HG02852 (cell line): ENCODE measurements at regions not wholly inside any gene's neighbourhood (a gene's known extent, or its start where the extent isn't known, plus 50 kb on each side); places are given as distances from the start of the nearest gene placed in this dataset.
"Not testable (repeated sequence)": the region's sequence is repeated elsewhere in the genome, so short reads cannot be mapped to it uniquely, and the experiment has no call there.

ENCODE experiments used
- ATAC-seq: cut with Tn5 transposase; IDR thresholded peaks from one replicate; pipeline ENCODE4 v1.9.1; 2021; ENCODE audit warnings: mild to moderate bottlenecking, moderate library complexity; ENCODE audit not compliant: unreplicated experiment

- no peak for ATAC-seq
Observed at GRCh38 chr2:138066139-138066806, 102.0 kb downstream of the HNMT start.

- no peak for ATAC-seq
Observed at GRCh38 chr2:138066841-138067240, 102.6 kb downstream of the HNMT start.

DNA sequence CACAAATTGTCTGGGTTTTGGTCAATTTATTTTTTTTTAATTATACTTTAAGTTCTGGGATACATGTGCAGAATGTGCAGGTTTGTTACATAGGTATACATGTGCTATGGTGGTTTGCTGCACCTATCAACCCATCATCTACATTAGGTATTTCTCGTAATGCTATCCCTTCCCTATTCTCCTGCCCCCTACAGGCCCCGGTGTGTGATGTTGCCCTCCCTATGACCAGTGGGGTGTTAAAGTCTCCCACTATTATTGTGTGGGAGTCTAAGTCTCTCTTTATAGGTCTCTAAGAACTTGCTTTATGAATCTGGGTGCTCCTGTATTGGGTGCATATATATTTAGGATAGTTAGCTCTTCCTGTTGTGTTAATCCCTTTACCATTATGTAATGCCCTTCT, 104.4 kb downstream of the HNMT start:
- not testable (repeated sequence) for ATAC-seq

DNA sequence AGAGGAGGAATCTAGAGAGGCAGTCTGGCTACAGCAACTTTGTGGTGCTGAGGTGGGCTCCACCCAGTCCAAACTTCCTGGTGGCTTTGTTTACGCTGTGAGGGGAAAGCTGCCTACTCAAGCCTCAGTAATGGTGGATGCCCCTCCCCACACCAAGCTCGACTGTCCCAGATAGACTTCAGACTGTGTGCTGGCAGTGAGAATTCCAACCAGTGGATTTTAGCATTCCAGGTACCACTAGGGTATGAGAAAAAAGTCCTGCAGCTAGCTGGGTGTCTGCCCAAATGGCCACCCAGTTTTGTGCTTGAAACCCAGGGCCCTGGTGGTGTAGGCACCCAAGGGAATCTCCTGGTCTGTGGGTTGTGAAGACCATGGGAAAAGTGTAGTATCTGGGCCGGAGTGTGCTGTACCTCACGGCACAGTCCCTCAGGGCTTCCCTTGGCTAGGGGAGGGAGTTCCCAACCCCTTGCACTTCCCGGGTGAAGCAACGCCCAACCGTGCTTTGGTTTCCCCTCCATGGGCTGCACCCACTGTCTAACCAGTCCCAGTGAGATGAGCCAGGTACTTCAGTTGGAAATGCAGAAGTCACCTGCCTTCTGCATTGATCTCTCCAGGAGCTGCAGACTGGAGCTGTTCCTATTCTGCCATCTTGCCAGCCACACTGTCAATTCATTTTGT, 106.9 kb downstream of the HNMT start:
- not testable (repeated sequence) for ATAC-seq

- ATAC-seq: no peak
Observed at GRCh38 chr2:138071720-138072719, 107.7 kb downstream of the HNMT start.

- no peak for ATAC-seq
Observed at GRCh38 chr2:138078153-138078552, 113.9 kb downstream of the HNMT start.

- no peak for ATAC-seq
Observed at GRCh38 chr2:138079976-138080375, 115.7 kb downstream of the HNMT start.

GRCh38 chr2:138081225-138082073, 117.2 kb downstream of the HNMT start:
- ATAC-seq: no peak

- ATAC-seq: no peak
Observed at GRCh38 chr2:138084206-138084605, 119.9 kb downstream of the HNMT start.

GRCh38 chr2:138085441-138085840, 121.2 kb downstream of the HNMT start:
- ATAC-seq: not testable (repeated sequence)

DNA sequence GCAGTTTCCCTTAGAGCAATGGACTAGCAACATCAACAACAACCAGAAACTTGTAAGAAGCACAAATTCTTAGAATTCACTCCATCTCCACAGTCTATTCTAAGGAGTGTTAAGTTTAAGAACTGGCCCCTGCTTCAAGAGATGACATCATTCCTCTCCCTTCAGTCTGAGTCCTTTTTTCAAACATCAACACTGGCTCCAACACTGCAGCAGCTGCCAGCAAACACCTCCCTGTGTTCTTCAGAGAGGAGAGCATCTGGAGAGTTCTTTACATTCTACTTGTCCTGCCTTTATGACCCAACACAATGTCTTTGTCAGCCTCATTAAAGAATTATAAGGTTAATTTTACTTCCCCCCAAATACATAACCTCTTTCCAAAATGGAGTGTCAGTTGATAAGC, 122.3 kb downstream of the HNMT start:
- ATAC-seq: no peak

DNA sequence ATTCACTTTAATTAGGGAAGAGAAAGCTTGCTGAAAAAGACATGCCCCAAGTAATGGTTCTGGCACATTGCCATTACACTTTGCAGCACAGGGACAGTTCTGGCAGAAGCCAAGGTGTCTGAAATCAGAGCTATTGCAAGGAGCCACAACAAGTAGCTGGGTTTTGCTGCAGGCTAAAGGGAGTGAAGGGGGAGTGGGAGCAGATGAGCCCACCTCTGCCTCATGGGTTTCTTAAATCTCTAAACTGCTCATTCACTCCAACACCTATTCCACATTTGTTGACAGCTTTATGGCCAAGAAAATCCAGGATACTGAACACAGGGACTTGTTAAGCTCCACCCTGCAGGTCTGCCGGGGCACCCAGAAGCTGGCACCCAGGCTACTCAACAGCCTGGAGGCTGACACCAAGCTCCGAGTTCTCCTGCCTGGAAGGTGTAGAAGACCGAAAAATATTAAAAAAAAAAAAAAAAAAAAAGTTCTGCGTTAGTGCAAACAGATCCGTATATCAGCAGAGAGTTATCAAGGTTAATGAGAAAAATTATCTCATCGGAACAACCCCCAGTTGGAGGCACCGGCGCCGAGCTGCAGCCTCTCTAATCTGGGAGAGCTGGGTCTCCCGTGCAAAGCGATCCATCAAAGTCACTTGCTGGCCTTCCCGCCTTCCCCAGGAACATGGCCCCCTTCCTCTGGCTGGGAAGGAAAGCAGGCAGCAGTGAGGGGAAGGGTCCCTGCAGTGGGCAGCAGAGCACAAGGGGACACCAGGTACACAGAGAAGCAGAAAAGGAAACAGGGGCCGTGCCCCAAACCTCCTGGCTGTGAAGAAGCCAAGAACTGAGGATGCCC, 123.7 kb downstream of the HNMT start:
- no peak for ATAC-seq

DNA sequence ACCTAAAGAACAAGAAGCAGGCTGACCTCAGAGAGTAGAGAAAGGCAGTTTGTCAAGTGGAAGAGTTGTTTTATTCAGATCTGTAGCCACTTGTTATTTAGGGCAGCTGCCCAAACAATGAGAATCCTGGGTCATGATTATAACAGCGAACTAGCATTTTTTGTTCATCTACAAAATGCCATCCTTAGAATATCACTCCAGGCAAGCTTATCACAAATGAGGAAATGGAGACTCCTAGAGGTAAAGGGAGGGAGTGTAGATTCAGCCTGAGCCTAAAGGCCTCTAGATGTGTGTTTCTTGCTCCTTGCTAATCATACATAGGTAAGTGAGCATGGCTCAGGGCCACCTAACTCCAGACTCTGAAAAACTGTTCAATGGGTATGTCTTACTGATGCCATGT, 126.1 kb downstream of the HNMT start:
- peak; percentile 90 for ATAC-seq

DNA sequence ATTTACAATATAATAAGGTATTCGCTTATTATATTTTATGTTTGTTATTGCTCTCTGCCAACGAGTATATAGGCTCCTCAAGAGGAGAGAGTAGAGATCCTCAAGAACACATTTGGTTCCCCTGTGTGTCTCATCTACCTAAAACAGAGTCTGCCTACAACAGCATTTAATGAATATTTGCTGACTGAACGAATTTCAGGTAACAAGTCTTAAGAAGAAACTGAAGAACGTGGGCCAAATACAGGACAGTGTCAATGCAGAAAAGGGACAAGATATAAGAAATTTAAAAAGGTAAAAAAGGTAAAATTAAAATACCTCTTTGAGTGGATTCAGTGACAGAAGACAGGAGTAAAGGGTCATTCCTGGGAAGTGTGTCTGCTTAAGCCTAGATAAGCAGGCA, 129.2 kb downstream of the HNMT start:
- ATAC-seq: no peak

DNA sequence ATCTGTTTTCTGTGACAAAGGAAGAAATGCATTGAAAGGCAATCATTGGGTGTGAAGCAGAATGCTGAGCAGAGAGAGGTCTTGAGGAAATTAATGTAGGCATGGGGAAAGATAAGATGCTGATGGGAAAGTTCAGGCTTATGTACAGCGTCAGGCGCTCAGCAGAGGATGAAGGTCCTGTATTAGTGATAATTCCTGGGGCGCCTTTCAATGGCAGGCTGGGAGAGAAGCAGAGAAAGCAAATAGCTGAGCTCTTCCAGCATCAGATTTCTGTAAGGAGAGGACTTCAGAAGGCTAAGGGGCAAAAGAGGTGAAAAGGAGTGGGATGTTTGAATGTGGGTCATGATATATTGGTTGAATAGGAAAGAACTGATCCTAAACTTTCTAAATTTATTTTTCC, 129.8 kb downstream of the HNMT start:
- ATAC-seq: no peak

DNA sequence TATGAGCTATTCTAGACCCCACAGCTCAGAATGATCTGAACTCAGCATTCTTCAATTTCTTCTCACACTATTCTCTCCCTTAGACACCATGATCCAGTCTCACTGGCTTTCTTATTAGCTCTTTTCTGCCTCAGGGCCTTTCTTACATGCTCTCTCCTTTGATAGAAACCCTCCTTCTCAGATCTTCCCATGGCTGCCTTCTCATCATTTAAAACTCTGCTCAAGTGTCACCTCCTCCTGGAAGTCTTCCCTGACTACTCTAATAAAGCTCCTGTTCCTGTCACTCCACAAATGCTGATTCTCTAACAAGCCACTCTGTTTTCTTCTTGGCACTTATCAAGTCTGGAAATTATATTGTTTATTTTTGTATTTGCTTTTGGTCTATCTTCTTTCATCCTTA, 131.1 kb downstream of the HNMT start:
- no peak for ATAC-seq

GRCh38 chr2:138099288-138099687, 135.0 kb downstream of the HNMT start:
- not testable (repeated sequence) for ATAC-seq

- no peak for ATAC-seq
Observed at GRCh38 chr2:138101718-138102117, 137.4 kb downstream of the HNMT start.

GRCh38 chr2:138102664-138103063, 138.4 kb downstream of the HNMT start:
- no peak for ATAC-seq

GRCh38 chr2:138103156-138103555, 138.9 kb downstream of the HNMT start:
- no peak for ATAC-seq
